ENCODE measurements at regions not wholly inside any gene's neighbourhood (a gene's known extent, or its start where the extent isn't known, plus 50 kb on each side); places are given as distances from the start of the nearest gene placed in this dataset.

DNA sequence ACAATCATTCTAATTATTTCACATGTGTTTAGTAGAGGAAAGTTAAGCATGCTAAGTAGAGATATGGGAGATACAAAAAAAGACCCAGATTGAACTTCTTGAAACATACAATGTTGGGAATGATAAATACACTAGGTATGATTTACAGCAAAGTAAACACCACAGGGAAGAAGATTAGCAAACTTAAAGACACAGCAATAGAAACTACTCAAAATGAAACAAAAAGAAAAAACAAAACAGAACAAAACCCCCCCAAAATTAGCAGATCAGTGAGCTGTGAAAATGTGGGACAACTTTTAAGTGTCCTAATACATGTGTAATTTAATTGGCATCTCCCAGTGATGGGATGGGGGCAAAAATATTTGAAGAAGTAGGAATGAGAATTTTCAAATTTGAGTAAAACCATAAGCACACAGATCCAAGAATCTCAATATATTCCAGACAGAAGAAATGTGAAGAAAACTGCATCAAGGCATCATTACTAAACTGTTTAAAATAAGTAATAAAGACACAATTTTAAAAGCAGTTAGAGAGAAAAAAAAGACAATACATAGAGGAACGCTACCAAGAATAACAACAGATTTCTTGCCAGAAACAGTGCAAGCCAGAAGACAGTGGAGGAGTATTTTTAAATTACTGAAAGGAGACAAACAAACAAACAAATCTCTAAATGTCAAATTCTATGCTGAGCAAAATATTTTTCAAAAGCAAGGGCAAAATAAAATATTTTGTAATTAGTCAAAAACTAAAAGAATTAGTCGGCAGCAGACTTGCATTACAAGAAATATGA is 473.7 kb downstream of the QKI start:
- Histone ChIP-seq H3K9me3 (peaks cover 0 to 3% (median 0%) of the 10 kb centered on the region in 4 donors), H3K27ac (no peak overlapping the region), H3K4me3 (no peak overlapping the region), H3K36me3 (no peaks in the 10 kb centered on the region), H3K27me3 (no peaks in the 10 kb centered on the region), H3K4me1 (no peaks in the 10 kb centered on the region)
- TF ChIP-seq POLR2A (IDR thresholded peaks at IDR 0.05) = no peak
- TF ChIP-seq, protein P1, sequence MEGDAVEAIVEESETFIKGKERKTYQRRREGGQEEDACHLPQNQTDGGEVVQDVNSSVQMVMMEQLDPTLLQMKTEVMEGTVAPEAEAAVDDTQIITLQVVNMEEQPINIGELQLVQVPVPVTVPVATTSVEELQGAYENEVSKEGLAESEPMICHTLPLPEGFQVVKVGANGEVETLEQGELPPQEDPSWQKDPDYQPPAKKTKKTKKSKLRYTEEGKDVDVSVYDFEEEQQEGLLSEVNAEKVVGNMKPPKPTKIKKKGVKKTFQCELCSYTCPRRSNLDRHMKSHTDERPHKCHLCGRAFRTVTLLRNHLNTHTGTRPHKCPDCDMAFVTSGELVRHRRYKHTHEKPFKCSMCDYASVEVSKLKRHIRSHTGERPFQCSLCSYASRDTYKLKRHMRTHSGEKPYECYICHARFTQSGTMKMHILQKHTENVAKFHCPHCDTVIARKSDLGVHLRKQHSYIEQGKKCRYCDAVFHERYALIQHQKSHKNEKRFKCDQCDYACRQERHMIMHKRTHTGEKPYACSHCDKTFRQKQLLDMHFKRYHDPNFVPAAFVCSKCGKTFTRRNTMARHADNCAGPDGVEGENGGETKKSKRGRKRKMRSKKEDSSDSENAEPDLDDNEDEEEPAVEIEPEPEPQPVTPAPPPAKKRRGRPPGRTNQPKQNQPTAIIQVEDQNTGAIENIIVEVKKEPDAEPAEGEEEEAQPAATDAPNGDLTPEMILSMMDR (IDR thresholded peaks at IDR 0.05) = no peak
- 72% methylated on average over 2 of the region's 2 CpGs for WGBS (ENCODE audit: insufficient coverage, low coverage, low lambda C conversion rate, missing lambda C conversion rate)
- intact Hi-C loops (cut with DNase I) = no loop called here
- ATAC-seq (no peak), DNase-seq (no peak)

- ATAC-seq = no peak
- no peak for TF ChIP-seq POLR2A (IDR thresholded peaks at IDR 0.05)
- TF ChIP-seq, protein P1 (IDR thresholded peaks at IDR 0.05) = no peak
- intact Hi-C loops (cut with DNase I) = no loop called here
Observed at GRCh38 chr6:163886428-163886827, 471.9 kb downstream of the QKI start.

DNA sequence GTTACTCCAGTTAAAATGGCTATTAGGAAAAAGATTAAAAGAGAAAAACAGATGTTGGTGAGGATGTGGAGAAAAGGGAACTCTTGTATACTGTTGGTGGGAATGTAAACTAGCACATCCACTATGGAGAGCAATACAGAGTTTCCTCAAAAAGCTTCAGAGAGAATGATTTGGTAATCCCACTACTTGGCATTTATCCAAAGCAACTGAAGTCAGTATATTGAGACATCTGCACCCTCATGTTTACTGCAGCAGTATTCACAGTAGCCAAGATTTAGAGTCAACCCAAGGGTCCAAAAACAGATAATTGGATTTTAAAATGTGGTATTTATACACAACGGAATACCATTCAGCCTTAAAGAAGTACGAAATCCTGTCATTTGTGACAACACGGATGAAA is 469.5 kb downstream of the QKI start:
- TF ChIP-seq, protein P1 (IDR thresholded peaks at IDR 0.05) = no peak
- TF ChIP-seq POLR2A (IDR thresholded peaks at IDR 0.05) = no peak
- H3K27ac ChIP-seq = no peak overlapping the region
- intact Hi-C loops (cut with DNase I) = no loop called here
- H3K9me3 ChIP-seq = peaks cover 0 to 3% (median 0%) of the 10 kb centered on the region in 4 donors
- H3K27me3 ChIP-seq = no peaks in the 10 kb centered on the region
- no peaks in the 10 kb centered on the region for H3K36me3 ChIP-seq
- DNase-seq (no peak), ATAC-seq (peak in 3 of 4 donors; percentile 41 to 56 (median 50))
- H3K4me1 ChIP-seq = no peaks in the 10 kb centered on the region
- 71% methylated on average over 3 of the region's 3 CpGs for whole genome bisulfite sequencing (ENCODE audit: insufficient coverage, low coverage, low lambda C conversion rate, missing lambda C conversion rate)
- no peak overlapping the region for H3K4me3 ChIP-seq

More at GRCh38 chr6:163886428-163886827, 471.9 kb downstream of the QKI start:
- no peak overlapping the region for H3K4me3 ChIP-seq
- H3K27me3 ChIP-seq = no peaks in the 10 kb centered on the region
- no peaks in the 10 kb centered on the region for H3K4me1 ChIP-seq
- no CpG with 5 or more reads among the region's 1 CpG for WGBS (ENCODE audit: insufficient coverage, low coverage, low lambda C conversion rate, missing lambda C conversion rate)
- peaks cover 0 to 3% (median 0%) of the 10 kb centered on the region in 4 donors for H3K9me3 ChIP-seq
- DNase-seq = no peak
- no peaks in the 10 kb centered on the region for H3K36me3 ChIP-seq
- H3K27ac ChIP-seq = no peak overlapping the region

GRCh38 chr6:163878698-163879097 is 464.2 kb downstream of the QKI start:
- no peaks in the 10 kb centered on the region for H3K36me3 ChIP-seq

More at GRCh38 chr6:163878698-163879097, 464.2 kb downstream of the QKI start:
- ATAC-seq = no peak
- H3K27ac ChIP-seq = no peak overlapping the region
- H3K27me3 ChIP-seq = no peaks in the 10 kb centered on the region
- H3K4me1 ChIP-seq = no peaks in the 10 kb centered on the region
- H3K4me3 ChIP-seq = no peak overlapping the region
- intact Hi-C loops (cut with DNase I) = no loop called here
- WGBS (ENCODE audit: insufficient coverage, low coverage, low lambda C conversion rate, missing lambda C conversion rate) = 38% methylated on average over 2 of the region's 2 CpGs
- no peaks in the 10 kb centered on the region for H3K9me3 ChIP-seq
- DNase-seq = no peak
- no peak for TF ChIP-seq POLR2A (IDR thresholded peaks at IDR 0.05)
- TF ChIP-seq, protein P1 (IDR thresholded peaks at IDR 0.05) = no peak
